ENCODE measurements at regions not wholly inside any gene's neighbourhood (a gene's known extent, or its start where the extent isn't known, plus 50 kb on each side); places are given as distances from the start of the nearest gene placed in this dataset.

GRCh38 chr17:73929860-73930430 lies 273.5 kb upstream of the RPL38 start:
- no peak for TF ChIP-seq POLR2AphosphoS5 (IDR thresholded peaks at IDR 0.05)
- TF ChIP-seq CTCF (IDR thresholded peaks at IDR 0.05) = no peak

Measured in breast epithelium (tissue), 3 donors.